ENCODE measurements at regions not wholly inside any gene's neighbourhood (a gene's known extent, or its start where the extent isn't known, plus 50 kb on each side); places are given as distances from the start of the nearest gene placed in this dataset.

DNA sequence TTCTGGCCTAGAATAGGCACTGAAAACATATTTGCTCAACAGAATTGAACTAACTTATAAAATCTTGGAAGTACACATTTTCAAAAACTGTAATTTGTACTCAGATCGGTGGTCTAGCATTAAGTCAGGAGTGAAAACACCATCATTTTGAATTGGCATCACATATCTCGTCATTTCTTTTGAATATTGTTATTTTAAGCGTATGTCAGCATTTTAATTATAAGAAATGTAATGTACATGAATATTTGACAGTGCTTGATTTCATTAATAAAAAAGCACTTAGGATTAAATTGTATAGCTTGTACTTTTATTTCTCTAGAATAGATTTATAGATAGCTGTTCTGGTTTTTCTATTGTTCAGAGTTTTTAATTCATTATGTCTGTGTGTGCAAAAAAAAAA lies 892.2 kb downstream of the BCL11B start:
- DNase-seq (ENCODE audit: low read depth) = no peak

DNA sequence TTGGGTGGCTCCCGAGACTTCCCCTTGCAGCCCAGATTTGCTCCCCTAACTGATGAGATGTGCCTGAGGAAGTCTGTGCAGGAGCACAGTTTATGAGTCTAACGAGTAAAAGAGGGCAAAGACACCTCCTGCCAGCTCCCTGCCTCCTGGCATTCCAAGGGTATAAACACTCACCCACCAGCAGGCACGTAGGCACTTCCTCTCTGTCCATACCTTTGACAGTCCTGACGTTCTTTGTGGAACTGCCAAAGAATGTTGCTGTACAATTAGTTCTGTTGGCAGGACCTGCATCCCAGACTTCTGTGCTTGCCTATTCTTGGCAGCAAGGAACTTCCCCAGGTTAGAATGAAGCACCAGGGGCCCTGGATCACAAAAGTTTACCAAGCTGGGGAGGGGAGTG lies 889.3 kb downstream of the BCL11B start:
- DNase-seq (ENCODE audit: low read depth) = no peak

DNA sequence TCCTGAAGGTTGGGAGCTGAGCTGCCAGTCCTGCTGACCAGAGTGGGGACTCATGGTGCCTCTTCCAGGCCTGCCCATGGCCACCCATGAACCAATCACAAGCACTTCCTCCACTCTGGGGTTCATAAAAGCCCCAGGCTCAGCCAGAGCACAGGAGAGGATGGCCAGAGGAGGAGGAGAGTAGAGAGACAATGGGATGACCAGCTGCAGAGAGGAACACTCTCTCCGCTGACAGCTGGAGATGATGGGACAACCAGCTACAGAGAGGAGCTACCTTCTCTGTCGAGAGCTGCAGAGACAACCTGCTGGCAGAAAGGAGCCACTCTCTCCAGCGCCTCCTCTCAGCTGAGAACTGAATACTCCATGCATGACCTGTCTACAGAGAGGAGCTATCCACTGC lies 886.1 kb downstream of the BCL11B start:
- no peak for DNase-seq (ENCODE audit: low read depth)

DNA sequence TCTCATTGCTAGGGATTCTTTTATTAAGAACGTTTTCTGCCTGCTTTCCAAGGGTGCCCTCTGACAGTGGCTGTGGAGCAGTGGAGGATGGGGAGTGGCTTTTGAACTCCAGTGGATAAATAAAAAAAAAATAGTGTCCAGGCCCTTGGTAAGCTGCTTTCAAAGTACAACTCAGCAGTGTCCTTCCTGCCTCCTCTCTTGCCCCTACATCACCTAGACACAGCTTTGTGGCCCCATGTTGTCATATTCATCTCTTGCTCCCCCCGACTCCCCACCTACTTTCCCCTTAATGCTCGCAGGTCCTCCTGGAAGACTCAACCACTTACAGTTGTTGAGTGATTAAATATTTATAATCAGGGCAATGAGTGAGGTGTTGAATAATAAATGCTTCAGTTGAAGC lies 880.9 kb downstream of the BCL11B start:
- DNase-seq (ENCODE audit: low read depth) = no peak

DNA sequence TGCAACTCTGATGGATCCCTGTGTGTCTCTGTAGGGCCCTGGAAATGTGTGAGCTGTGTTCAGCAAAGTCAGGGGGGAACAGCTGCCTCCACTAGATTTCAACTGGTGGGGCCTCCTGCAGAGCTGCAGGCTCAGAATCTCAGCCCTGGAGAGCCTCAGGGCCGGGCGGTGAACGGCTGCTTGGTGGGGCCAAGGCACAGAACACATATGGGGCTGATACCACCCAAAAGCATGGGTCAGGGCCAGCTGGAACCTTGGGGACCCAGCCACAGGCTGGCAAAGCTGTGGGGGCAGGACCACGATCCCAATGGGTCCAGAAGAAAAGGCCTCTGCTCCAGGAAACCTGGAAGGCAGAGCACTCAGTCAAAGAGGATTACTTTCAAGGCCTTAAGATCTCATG lies 878.5 kb downstream of the BCL11B start:
- no peak for DNase-seq (ENCODE audit: low read depth)

DNA sequence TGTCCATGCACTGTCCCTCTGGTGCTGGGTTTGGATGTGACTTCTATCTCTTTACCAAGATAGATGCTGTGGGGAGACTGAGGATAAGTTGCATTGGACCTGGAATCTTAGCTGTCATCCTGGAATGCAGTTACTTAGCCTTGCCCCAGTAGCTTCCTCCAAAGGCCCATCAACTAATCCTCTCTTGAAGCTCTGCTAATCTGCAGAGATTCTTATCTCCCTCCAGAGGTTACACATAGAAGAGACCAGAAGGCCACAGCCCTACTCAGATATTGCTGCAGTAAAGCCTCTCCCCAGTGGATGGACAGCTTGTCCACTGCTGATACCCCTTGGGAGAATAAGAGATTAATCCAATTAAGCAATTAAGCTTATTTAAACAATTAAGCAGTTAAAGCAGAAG lies 867.2 kb downstream of the BCL11B start:
- DNase-seq (ENCODE audit: low read depth) = no peak

DNA sequence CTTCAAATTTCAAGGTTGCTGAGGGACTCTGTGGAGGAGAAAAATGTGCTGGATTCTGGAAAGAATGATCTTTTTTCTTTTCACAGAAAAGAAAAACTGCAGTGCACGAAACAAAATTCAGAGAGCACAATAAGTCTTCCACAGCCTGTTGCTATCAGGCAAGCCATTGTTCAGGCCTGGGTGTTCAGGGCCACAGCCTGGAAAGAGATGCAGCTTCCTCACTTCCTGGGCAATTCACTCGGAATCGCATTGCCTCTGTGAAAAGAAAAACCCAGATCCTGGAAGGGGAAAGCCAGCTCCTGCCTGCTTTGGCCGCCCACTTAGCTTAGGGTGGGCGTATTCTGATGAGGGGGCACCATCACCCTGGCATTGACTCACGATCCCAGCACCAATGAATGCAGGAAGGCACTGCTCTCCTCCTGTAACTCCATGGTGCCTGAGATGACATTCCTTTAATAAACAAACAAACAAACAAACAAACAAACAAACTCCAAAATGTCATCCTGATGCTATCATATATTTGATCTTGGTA lies 863.9 kb downstream of the BCL11B start:
- DNase-seq (ENCODE audit: low read depth) = no peak

DNA sequence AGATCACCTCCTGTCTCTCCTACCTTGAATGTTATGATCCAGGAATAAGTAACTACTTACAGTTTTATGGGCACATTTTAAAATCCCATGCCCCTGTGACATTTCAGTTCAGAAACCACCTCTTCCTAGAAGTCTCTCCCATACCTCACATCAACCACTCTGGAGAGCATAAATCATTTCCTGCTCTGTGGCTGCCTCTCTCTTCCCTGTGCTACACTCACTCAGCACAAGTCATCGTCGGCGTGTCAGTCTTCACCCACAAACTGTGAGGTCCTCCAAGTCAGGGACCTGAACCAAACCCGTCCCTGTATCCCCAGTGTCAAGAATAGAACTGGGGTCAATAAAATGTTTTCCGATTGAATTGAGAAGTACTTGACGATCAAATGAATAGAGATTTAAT lies 863.3 kb downstream of the BCL11B start:
- no peak for DNase-seq (ENCODE audit: low read depth)

DNA sequence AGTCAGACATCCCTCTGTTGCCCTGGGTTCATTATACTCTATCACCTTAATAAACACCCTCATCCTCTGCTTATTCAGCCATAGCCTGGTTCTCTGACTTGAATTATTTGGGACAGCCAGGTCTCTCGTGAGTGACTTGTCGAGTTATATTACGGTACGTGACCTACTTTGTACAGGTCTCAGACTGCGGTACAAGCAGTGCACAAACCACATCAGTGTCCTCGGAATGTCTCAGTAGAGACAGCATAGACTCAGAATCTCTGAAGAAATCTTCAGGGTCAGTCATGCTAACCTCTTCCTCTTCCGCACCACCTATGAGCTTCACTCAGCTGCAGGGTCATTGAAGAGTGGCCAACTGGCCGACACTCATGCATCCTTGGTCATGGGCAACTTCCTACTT lies 860.8 kb downstream of the BCL11B start:
- no peak for DNase-seq (ENCODE audit: low read depth)

DNA sequence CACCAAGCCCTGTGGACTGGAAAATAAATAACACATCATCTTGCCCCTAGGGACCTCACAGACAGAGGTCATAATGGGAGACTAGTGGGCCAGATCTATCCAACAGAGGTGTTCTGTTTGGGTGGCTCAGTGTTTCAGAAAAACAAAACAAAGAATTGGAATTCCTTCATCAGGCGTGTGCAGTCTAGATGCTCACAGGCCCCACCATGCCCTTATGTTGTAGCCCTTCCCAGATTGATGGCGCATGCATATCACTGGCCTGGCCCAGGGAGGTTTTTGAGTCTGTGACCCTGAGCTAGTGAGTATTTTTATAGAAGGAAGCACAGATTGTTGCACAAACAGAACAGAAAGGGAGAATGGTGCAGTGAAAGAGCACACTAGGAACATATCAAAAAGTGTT lies 859.6 kb downstream of the BCL11B start:
- DNase-seq (ENCODE audit: low read depth) = no peak

DNA sequence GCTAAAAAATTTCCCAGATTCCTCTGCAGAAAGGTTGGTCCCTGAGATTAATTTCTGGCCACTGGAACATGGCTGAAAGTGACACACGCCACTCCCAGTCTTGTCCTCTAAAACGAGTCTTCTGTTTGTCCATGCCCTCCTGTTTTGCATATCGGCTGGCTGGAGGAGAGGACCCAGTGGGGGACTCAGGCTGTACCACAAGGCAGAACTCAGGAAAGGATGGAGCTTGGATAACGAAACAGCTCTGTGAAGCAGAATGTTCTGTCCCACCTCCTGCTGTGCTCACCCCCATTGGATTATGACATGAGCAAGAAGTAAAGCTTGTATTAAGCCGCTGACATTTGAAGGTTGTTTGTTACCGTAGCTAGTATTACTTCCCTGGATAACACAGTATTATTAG lies 856.2 kb downstream of the BCL11B start:
- no peak for DNase-seq (ENCODE audit: low read depth)

DNA sequence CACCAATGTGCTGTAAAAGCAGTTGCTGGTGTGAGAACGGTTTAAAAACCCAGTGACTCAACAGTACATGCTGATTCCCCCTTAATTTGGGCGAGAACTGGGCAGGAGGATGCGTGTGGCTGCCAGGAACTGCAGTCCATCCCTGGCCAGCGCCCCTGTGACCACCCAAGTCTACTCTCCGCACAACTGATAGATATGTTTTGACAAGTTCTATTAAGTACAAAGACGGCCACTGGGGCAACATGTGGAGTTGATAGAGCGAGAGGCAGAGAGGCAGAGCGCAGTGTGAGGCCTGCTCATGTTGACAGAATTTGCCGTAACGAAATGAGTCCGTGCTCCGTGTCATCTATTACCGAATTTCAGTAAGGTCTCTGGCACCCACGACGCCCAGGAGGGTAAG lies 855.0 kb downstream of the BCL11B start:
- no peak for DNase-seq (ENCODE audit: low read depth)

DNA sequence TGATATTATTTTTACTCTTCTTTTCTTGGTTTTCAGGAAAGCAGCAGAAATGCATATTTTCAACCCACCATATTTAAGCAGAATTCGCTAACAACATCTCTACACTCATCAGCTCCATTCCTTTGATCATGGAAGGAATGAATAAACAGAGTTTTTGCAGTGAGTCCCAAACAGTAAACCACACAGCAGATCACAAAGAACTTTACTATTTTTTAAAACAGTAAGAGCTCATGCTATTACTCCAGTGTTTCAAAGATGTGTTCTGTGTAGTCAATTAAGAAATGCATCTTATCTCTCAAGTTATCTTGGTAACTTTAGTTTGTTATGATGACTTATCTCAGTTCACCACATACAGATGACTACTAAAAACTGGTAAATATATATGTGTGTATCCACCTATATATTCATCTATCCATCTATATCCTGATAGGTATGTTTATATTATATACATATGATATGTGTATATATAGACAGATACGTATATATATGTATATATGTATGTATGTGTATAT lies 843.5 kb downstream of the BCL11B start:
- DNase-seq (ENCODE audit: low read depth) = no peak

DNA sequence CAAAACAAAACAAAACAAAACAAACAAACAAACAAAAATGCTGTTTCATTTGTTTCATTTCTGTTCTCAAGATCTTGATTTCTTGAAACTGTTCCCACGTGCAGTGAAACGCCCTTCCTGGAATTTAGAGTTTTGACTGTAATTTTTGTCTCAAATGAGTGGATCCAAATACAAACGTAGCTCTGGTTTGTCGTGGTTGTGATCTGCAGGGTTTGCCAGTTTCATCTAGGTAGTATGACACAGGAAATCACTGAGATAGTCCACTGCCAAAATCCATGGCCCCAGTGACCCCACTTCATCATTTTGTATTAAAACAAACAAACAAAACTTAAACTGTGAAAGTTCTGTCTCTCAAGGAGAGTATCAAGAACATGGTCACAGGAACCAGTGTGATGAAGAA lies 838.6 kb downstream of the BCL11B start:
- DNase-seq (ENCODE audit: low read depth) = no peak

DNA sequence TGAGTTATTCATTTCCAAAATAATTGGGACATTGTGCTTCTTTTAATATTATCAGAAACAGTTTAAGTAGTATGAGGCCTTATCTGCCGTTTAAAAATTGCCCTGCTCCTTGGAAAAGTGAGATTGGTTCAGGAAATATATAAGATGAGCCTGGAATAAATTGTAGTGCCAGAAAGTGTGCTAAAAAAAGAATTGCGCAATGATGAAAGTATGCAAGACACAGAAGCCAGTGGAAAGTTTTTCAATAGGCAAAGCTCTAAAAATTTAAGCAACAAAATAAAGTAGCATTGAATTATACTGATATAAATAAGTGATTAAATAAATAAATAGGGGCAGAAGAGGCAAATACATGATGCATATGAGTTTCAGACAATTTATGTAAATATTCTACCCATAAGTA lies 834.9 kb downstream of the BCL11B start:
- DNase-seq (ENCODE audit: low read depth) = no peak

DNA sequence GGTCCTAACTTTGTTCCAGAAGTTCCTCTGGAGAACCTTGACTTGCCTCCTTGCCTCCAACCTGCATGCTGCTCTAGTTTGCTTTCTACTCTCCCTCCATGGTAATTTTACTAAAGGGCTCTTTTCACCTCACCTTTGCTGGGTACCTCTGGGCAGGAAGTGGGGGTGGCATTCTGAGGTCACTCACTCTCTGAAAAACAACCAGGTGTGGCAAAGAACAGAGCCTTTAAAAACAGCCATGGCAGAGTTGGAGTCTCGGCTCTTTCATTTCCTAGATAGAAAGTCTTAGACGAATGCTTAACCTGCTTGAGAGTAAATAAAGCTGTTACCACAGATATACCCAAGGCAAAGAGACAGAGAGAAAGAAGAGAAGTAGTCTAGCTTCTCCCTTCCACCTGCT lies 827.9 kb downstream of the BCL11B start:
- DNase-seq (ENCODE audit: low read depth) = no peak

DNA sequence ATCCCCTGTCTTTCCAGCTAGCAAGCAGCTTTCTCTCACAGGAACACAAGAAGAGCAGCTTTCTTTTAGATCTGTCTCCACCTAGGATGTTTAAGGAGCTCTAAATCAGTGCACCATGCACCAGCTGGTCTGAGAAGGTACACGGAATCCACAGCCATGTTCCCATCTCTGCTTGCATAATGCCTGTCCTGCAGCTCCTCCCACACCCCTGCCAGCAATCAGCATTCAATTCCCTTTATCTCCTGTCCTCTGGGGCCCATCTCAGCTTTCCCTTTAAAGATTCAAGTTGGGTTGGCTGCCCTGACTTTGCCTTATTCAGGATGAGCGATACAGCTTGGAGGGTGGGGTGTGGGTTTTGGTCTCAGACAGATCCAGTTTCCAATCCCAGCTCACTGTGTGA lies 826.3 kb downstream of the BCL11B start:
- DNase-seq (ENCODE audit: low read depth) = no peak

DNA sequence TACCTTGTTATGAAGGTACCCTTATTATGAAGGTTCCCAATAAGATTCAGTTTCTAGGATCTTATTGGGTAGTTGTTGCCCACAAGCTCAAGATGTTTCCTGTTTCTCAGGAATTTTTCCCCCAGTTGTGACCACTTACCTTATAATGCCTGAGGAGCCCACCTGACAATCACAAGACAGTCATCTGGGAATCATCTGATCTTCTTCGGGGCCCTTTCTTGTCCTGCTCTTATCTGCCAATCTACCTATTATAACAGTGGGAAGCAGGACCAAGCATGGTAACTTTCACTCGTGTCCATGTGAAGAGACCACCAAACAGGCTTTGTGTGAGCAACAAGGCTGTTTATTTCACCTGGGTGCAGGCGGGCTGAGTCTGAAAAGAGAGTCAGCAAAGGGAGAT lies 825.5 kb downstream of the BCL11B start:
- no peak for DNase-seq (ENCODE audit: low read depth)

DNA sequence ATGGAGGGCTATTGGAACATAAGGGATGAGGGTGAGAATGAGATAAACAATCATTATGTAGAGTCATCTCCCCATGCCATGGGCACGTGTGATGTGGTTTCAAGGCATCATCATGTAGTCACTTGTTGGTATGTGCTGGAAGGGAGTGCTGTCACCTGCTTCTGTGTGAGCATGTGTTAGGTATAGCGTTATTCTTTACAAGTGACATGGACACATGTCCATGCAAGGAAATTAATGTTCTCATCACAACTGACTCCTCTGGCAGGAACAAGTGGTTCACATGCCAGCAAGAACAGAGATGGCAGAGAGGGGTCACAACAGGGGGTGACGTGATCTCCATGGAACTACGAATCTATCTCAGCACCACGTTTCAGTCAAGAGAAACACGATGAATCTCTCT lies 815.8 kb downstream of the BCL11B start:
- DNase-seq (ENCODE audit: low read depth) = no peak

DNA sequence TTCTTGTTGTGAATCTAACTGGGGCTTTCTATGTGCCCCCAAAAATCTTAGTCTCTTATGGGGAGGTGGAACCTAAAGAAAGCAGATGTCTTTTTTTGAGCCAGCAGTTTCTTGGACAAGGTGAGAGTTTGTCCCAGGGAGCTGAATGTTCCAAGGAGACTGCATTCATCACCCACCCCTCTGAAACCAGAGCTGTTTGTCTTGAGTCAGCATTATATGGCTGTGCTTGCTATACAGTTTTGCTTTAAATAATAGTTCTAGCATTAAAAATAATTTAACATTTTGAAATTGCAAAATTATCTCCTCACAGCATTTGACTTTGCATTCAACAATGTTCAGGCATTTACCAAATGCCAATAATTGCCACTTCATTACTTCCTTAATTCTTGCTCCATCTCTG lies 813.3 kb downstream of the BCL11B start:
- DNase-seq (ENCODE audit: low read depth) = no peak

DNA sequence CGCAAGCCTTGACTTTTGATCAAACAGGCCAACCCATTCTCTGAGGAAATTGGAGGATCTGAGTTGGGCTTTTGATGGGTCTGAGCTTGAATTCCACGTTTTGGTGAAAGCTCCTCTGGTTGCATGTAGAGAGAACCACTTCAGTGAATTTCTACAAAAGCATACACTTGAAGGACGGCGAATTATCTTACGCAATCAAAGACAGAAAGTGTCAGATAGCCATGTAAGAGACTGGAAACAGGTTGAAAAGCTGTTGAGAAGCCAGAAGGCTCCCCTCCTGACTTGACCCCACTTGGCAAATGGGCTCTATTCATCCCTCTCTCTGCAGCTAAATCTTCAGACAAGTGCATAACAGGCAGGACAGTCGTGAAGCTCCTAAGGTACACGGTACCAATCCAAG lies 809.1 kb downstream of the BCL11B start:
- no peak for DNase-seq (ENCODE audit: low read depth)

DNA sequence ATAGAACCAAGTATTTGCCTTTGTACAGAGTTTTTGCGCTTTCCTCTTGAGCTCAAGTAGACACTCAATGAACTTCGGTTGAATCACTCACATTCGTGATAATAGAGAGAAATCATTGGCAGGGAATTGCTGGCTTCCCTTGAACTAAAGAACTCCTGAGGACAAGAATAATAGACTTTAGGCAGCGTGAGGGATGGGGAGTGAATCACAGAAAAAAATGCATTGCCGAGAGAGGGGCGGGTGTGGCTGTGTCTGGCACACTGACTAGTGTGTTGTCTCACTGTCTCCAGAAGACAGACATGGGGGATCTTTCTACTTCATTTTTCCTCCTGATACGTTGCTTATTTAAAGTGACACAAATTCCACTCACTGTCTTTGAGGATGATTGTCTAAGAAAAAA lies 805.2 kb downstream of the BCL11B start:
- DNase-seq (ENCODE audit: low read depth) = no peak

DNA sequence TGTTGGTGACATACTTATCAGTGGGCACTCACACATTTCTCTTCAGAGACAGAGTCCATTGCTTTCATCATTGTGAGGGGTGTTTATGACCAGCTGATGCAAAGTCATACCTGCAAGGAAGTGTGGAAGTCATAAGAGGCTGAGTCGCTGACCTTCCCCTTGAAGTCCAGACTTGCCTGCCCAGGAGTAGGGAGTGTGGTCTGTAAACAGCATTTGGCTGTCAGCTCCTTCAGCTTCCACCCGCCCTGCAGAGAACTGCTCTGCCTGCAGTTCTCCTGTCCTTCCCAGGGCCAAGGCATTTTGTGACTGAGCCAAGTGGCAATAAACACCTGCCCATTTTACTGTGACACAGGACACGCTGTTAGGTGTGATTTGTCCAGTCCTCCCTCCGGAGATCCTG lies 801.3 kb downstream of the BCL11B start:
- no peak for DNase-seq (ENCODE audit: low read depth)

DNA sequence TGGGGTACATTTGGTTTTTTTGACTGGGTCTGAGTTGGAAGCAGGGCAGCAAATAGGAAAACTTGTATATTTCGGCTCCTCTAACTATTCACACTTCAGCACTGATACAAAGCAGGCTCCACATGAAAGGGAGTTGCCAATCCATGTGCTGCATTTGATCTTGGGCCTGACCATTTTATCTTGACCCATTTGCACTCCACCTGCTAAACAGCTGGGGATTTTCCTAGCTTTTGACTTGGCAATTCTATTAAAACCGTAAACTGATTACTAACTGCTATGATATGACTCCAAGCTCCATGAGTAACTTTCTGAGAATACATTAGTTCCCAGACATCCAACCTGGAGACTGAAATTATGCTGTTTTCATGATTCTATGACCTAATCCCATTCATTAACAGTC lies 797.1 kb downstream of the BCL11B start:
- no peak for DNase-seq (ENCODE audit: low read depth)

DNA sequence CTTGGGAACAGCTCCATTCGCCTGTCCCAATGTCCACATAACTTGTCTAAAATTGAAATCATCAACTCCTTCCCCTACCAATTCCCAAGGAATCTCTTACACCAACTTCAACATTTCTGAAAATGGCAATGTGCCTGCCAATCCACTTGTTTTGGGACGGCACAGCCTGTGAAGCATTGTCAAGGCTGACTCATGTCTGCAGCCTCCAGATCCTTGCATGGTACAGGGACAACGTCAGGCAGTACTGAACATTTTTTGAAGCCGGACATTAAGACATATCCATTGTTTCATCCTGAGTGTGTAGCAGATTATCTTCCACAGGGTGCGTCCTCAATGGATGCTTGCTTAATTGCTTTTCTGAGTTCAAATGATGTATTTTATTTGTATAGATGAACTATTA lies 794.1 kb downstream of the BCL11B start:
- DNase-seq (ENCODE audit: low read depth) = no peak
